Fibroblast of villous mesenchyme (primary cell): ENCODE measurements at regions not wholly inside any gene's neighbourhood (a gene's known extent, or its start where the extent isn't known, plus 50 kb on each side); places are given as distances from the start of the nearest gene placed in this dataset.

Source experiments
- DNase-seq: peaks from one replicate; pipeline ENCODE4 v3.0.0-alpha.2; 2010; ENCODE audit warnings: low read depth
- H3K4me3 ChIP-seq: 2 replicates; pipeline ENCODE4 v1.5.1; 2011; ENCODE audit warnings: low read depth, mild to moderate bottlenecking, low read length
- TF ChIP-seq, protein P1 (sequence below): IDR thresholded peaks from 2 replicates; pipeline ENCODE4 v1.5.1; 2012; ENCODE audit warnings: low read depth, mild to moderate bottlenecking, low read length; ENCODE audit not compliant: insufficient read depth

DNA sequence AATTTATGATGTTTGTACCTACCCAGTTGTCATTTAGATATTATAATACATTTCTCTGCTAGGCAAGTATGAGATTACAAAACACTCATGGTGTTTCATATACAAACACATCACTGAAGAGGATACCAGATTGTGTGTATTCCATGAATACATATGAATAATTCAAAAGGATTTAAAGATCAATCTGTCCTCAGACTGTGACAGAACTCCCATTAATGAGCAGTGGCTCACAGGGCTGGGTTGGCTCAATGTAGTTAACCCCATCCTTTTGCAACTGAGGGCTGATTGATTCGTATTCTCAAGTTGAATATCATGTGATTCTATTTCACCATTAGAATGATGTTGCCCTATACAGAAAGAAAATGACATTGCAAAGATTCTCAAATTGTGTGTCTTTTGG, 79.6 kb upstream of the SPANXN2 start:
- TF ChIP-seq, protein P1, sequence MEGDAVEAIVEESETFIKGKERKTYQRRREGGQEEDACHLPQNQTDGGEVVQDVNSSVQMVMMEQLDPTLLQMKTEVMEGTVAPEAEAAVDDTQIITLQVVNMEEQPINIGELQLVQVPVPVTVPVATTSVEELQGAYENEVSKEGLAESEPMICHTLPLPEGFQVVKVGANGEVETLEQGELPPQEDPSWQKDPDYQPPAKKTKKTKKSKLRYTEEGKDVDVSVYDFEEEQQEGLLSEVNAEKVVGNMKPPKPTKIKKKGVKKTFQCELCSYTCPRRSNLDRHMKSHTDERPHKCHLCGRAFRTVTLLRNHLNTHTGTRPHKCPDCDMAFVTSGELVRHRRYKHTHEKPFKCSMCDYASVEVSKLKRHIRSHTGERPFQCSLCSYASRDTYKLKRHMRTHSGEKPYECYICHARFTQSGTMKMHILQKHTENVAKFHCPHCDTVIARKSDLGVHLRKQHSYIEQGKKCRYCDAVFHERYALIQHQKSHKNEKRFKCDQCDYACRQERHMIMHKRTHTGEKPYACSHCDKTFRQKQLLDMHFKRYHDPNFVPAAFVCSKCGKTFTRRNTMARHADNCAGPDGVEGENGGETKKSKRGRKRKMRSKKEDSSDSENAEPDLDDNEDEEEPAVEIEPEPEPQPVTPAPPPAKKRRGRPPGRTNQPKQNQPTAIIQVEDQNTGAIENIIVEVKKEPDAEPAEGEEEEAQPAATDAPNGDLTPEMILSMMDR: no peak
- H3K4me3 ChIP-seq: no peak overlapping the region
- DNase-seq: no peak

DNA sequence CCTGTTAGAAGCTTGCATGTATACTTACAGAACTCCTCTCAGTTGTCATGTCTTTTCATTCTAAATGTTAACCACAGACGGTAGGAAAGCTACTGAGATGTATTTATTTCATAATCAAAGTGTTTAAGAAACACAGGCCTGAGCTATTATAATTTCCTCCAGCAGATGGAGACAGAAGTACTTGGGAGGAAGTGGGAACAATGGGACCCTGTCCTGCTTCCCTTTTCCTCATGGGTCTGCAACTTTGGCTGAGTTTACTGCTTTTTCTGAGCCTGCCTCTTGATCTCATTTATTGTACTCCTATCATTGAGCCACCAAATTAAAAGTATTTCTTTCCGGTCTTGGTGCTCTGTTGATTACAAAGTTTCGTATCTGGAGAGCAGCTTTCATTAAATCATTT, 67.7 kb upstream of the SPANXN2 start:
- DNase-seq: peak; percentile 13
- no peak overlapping the region for H3K4me3 ChIP-seq
- TF ChIP-seq, protein P1: peak; percentile 37

DNA sequence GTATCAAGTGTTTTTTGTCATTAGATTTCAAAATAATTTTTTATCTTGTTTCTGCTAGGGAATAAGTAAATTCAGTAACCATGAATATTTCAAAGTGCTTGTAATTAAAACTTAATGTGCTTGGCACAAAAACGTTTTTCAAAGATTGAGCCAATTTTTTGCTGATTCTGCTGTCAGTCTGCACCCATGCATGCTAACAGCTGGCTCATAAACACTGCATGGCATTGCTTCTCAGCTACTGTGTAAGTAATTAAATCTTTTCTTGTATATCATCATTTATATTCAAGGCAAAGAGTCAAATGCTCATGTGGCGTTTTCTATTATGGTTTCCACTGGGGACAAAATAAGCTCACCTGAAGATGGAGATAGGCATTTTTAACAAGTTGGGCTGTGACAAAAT, 66.8 kb upstream of the SPANXN2 start:
- DNase-seq: no peak
- TF ChIP-seq, protein P1: no peak

DNA sequence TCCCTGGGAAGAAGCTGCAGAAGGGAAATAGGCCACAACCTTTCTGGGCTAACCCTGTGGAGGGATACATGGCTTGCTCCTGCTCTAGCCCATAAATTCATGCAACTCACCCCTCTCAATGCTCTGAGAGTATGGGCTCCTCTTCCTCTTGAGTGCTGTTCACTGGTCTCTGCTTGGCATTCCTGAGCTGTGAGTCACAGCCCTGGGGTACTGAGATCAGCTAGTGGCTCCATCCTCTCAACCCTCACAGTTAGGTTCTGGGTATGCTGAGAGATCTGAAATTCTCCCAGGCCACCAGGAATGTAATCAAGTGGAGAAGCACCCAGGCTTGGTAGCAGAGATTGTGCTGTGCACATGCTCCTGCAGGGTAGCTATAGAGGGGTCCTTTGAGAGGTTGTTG, 60.6 kb upstream of the SPANXN2 start:
- DNase-seq: peak; percentile 34
- TF ChIP-seq, protein P1: no peak
- no peak overlapping the region for H3K4me3 ChIP-seq

More for the DNA sequence above, 66.8 kb upstream of the SPANXN2 start:
- H3K4me3 ChIP-seq: no peak overlapping the region
